ENCODE measurements at regions not wholly inside any gene's neighbourhood (a gene's known extent, or its start where the extent isn't known, plus 50 kb on each side); places are given as distances from the start of the nearest gene placed in this dataset.
"Not testable (repeated sequence)": the region's sequence is repeated elsewhere in the genome, so short reads cannot be mapped to it uniquely, and the experiment has no call there.

- DNase-seq, result no peak
- intact Hi-C loops (cut with DNase I), result no loop called here
These were observed 437.6 kb downstream of the RAPGEF2 start for GRCh38 chr4:159540501-159540900.

- intact Hi-C loops (cut with DNase I), result no loop called here
- DNase-seq, result no peak
These were observed 438.3 kb downstream of the RAPGEF2 start for GRCh38 chr4:159541143-159541542.

DNA sequence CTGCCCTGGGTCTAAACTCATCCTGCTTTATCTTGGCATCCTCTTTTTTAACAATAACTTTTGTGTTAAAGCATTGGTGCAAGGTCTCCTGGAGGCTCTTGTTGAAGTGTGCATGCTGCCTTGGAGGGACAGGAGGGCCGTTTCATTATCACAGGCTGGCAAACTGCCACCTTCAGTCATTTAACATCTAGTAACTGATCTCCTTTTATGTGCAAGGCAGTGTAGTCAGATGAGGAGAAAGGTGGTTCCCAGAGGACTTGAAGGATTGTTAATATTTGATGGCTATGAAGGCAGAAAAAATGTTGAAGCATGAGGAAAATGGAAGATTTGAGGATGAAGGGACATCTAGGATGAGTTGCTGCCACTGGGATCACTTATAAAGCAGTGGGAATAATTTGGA, 439.4 kb downstream of the RAPGEF2 start:
- no peak for DNase-seq
- intact Hi-C loops (cut with DNase I), result no loop called here

DNA sequence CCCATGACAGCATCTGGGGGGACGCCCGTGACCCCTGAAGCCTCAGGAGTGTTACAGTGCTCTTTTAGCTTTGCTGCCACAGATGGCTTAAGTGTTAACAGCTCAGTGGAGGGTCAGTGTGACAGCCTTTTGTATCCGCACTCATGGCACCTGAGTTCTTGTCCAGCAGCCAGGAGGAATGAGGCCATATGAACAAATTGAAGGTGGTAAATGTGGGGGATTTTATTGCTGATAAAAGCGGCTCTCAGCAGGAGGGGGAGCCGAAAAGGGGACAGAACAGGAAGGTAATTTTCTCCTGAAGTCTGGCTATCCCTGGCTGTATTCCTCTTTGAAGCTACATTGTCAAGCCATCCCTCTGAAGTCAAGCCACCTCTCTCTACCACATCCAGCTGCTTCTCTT, 441.0 kb downstream of the RAPGEF2 start:
- intact Hi-C loops (cut with DNase I), result no loop called here
- no peak for DNase-seq

GRCh38 chr4:159545556-159545955, 442.7 kb downstream of the RAPGEF2 start:
- DNase-seq, result no peak
- intact Hi-C loops (cut with DNase I), result no loop called here

DNA sequence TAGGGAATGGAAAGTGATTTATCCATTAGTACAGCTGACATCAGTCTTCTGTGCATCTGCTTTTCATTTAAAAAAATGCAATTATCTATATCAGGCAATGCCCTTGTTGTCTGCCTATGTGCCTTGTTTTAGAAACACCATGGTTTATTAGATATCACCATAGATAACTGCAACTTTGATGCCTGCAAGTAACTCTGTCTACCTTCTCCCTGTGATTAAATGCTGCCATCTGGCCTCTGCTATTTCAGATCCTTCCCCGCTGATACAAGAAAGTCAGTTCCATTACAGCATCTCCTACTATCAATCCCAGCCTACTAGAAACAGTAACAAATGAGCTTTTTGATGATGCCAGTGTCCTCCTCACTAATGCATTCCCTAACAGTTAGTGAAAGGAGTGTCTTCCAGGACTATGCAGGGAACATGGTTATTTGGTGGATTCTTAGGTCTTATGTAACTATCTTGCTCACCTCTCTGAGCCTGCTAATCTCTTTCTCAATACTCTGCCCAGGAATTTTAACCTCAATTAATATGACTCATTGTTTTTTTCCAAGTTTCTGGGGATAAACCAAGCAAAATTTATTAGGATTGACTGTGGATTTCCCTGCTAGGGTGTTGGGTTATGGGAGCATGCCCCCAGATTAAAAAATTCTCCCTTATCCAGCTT, 444.9 kb downstream of the RAPGEF2 start:
- DNase-seq, result no peak
- intact Hi-C loops (cut with DNase I), result no loop called here

GRCh38 chr4:159549098-159549518, 446.2 kb downstream of the RAPGEF2 start:
- DNase-seq, result no peak
- intact Hi-C loops (cut with DNase I), result no loop called here

DNA sequence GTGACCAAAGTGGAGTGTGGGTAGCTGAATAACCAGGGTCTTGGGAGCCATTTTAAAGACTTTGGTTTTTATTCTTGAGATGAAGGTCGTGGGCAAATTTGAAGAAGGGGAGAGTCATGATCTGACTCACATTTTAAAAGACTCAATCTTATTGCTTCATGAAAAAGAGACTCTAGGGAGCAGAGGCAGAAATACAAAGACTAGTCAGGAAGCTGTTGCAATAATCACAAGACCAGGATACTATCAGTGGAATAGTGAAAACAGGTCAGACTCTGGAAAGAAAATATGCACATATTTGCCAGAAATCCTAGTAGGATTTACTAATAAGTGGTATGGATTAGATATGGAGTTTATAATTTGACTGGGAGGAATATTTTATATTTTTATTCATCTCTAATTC, 448.4 kb downstream of the RAPGEF2 start:
- intact Hi-C loops (cut with DNase I), result no loop called here
- DNase-seq, result no peak

- DNase-seq, result no peak
- intact Hi-C loops (cut with DNase I), result no loop called here
These were observed 450.3 kb downstream of the RAPGEF2 start for GRCh38 chr4:159552979-159553768.

DNA sequence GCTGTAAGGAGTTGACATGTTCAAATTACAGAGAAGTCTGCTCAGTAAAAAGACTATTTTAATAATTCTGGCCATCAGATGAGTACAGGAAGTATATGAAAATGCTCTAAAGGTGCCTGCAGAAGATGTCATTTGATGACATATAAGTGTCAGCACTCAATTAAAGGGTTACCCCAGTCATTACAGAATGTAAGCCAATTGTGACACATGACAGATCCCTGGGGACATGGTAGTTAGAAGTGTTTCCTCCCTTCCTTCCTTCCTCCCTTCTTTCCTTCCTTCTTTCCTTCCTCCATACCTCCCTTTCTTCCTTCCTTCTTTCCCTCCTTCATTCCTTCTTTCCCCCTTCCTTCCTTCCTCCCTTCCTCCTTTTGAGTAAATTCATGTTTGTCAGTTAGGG, 453.0 kb downstream of the RAPGEF2 start:
- no peak for DNase-seq
- intact Hi-C loops (cut with DNase I), result no loop called here

DNA sequence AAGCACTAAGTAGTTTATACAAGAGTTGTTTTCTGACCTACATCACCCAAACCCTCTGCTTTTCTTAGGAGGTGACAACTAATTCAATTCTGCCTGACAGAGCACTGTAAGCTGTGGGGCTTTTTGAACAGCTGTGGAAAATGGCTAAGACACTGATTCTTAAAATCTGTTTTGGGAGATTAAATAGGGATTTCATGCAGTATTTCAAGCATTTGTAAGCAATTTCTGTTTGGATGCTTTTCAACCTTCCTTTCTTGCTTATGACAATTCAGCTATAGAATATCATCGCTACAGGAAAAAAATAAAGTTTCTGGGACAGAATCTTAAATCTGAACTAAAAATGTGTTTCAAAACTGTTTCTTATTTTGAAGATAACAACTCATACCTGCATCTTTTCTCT, 459.5 kb downstream of the RAPGEF2 start:
- DNase-seq, result no peak
- intact Hi-C loops (cut with DNase I), result no loop called here

- intact Hi-C loops (cut with DNase I), result no loop called here
- DNase-seq, result no peak
These were observed 460.4 kb downstream of the RAPGEF2 start for GRCh38 chr4:159563257-159563656.

GRCh38 chr4:159564615-159565014, 461.7 kb downstream of the RAPGEF2 start:
- no peak for DNase-seq

GRCh38 chr4:159566786-159567185, 463.9 kb downstream of the RAPGEF2 start:
- no peak for DNase-seq
- intact Hi-C loops (cut with DNase I), result no loop called here

More at GRCh38 chr4:159564615-159565014, 461.7 kb downstream of the RAPGEF2 start:
- intact Hi-C loops (cut with DNase I), result no loop called here

- intact Hi-C loops (cut with DNase I), result no loop called here
These were observed 474.4 kb downstream of the RAPGEF2 start for GRCh38 chr4:159577241-159577640.

GRCh38 chr4:159582685-159583084, 479.8 kb downstream of the RAPGEF2 start:
- no peak for DNase-seq
- intact Hi-C loops (cut with DNase I), result no loop called here

More at GRCh38 chr4:159577241-159577640, 474.4 kb downstream of the RAPGEF2 start:
- no peak for DNase-seq

DNA sequence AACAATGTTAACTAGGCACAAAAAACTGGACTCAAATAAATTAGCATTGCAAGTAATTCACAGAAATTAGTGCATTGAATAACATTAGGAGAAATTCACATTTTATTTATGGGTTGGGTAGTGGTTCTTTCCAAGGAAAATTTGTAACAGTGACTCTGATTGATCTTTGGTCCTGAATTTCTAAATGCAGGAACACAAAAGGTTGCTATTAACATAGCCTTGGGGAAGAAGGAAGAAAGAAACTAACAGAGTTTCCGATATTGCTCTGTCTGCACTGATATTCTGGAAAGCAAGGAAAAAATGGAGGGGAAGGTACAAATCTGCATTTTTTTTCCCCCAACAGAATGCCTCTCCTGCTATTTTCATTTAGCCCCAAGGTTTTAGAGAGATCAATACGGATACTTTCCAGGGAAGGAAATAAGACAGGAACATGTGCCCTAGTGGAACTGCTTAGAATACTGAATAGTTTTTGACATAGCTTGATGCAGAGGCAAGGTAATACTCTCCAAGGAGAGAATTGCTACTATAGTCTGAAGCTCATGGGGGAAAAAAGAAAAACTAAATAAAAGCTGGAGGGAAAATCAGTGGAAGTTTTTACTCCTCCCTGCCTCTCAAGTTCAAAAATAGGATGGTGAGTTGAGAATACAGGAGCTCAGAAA, 490.1 kb downstream of the RAPGEF2 start:
- DNase-seq, result no peak
- intact Hi-C loops (cut with DNase I), result no loop called here

DNA sequence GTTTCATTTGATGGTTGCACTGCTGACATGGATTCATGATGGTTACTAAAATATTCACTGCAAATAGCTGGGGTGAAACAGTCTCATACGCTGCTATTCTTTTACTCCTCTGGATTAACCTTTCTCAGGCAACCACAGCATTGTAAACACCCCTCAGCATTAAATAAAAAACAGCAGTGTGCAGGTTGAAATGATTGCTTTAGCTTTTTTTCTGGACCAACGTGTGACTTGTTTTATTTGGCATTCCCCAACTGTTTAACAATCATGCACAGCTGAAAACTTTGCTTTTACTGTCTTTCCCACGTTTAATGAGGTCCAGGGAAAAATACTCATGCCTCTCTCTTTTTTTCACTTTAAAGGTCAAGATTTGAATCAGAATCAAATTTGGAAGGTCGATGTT, 490.8 kb downstream of the RAPGEF2 start:
- no peak for DNase-seq
- intact Hi-C loops (cut with DNase I), result no loop called here

DNA sequence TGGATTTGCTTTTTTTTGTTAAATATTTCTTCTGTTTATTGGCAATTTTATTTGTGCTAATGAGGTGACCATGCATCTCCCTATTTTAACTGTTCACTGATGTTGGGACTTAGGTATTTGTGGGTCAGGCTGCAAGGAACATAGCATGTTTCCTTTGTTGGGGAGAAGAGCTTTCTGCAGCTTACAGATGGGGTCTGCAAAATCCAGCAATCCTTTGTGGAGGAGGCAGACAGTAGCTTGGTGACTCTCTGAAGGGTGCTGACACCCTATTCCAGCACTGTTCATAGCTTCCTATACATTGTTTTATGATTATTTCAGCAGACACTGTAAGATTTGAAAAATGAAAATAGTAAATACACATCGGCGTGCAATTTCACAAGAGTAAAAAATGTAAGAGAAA, 491.7 kb downstream of the RAPGEF2 start:
- DNase-seq, result no peak
- intact Hi-C loops (cut with DNase I), result no loop called here

DNA sequence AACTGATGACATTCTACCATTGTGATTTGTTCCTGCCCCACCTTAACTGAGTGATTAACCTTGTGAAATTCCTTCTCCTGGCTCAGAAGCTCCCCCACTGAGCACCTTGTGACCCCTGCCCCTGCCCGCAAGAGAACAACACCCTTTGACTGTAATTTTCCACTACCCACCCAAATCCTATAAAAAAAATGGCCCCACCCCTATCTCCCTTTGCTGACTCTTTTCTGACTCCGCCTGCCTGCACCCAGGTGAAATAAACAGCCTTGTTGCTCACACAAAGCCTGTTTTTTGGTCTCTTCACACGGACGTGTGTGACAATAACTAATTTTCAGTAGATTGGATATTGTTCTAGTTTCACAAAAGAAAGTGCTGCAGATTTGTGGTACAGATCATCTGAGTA, 492.2 kb downstream of the RAPGEF2 start:
- intact Hi-C loops (cut with DNase I); DNase-seq: not testable (repeated sequence)
